H1 (cell line): ENCODE measurements at regions not wholly inside any gene's neighbourhood (a gene's known extent, or its start where the extent isn't known, plus 50 kb on each side); places are given as distances from the start of the nearest gene placed in this dataset.

Experiments used
- CTCF ChIA-PET: fragments of 300-600 bp; sonication (Branson Sonifier 250); formaldehyde crosslinking; loops from one replicate; lab custom pipeline; 2021; ENCODE audit not compliant: partially characterized antibody; lab: Charles Lee
- POLR2A ChIA-PET: fragments of 300-600 bp; sonication (Branson Sonifier 250); formaldehyde crosslinking; loops from one replicate; lab custom pipeline; 2021; ENCODE audit warnings: inconsistent platforms; ENCODE audit not compliant: partially characterized antibody; lab: Charles Lee
- DNase-seq, 2 experiments: peaks; one replicate each; pipeline versions ENCODE4 v3.0.0 to v3.0.0-alpha.2; 2010 to 2022; ENCODE audit warnings: low spot score in 2 of 2, low read depth in 1 of 2, mixed read lengths in 1 of 2
- FAIRE-seq: peaks from 2 replicates; lab custom pipeline; 2011; peaks lifted over from hg19 to GRCh38; lab: Jason Lieb, UNC
- H2AFZ ChIP-seq: 2 replicates; pipeline ENCODE4 v1.8.1; 2012; ENCODE audit warnings: low read length, inconsistent platforms
- H2AK5ac ChIP-seq: 2 replicates; pipeline ENCODE4 v1.6.1; 2013; ENCODE audit warnings: low read depth, low read length
- H2BK120ac ChIP-seq: replicated peaks from 2 replicates; pipeline ENCODE3; 2013; ENCODE audit warnings: low read depth, low read length, inconsistent platforms
- H2BK12ac ChIP-seq: 2 replicates; pipeline ENCODE4 v1.6.1; 2013; ENCODE audit warnings: low read depth, low read length
- H2BK15ac ChIP-seq: 2 replicates; pipeline ENCODE4 v1.6.1; 2013; ENCODE audit warnings: low read length
- H2BK20ac ChIP-seq: 2 replicates; pipeline ENCODE4 v1.6.1; 2013; ENCODE audit warnings: low read length
- H2BK5ac ChIP-seq: 2 replicates; pipeline ENCODE4 v1.6.1; 2013; ENCODE audit warnings: low read depth, low read length
- H3K14ac ChIP-seq: 2 replicates; pipeline ENCODE4 v1.6.1; 2013; ENCODE audit warnings: inconsistent platforms; ENCODE audit not compliant: insufficient read length
- H3K18ac ChIP-seq: 2 replicates; pipeline ENCODE4 v1.6.1; 2013; ENCODE audit warnings: low read length; ENCODE audit errors: extremely low read depth
- H3K23ac ChIP-seq: 2 replicates; pipeline ENCODE4 v1.6.1; 2013; ENCODE audit warnings: inconsistent platforms; ENCODE audit not compliant: insufficient read length
- H3K23me2 ChIP-seq: 2 replicates; pipeline ENCODE4 v1.6.1; 2013; ENCODE audit warnings: low read depth, low read length
- H3K27ac ChIP-seq: 2 replicates; pipeline ENCODE4 v1.6.1; 2011; ENCODE audit warnings: low read depth, low read length, inconsistent platforms
- H3K27me3 ChIP-seq, 4 experiments: replicated peaks in 1 of 4; 1 replicate in 1 of 4; 2 replicates in 3 of 4; pipeline versions ENCODE4 v1.6.1 to v1.8.1; 2011 to 2013; ENCODE audit warnings: low read length in 3 of 4, mild to moderate bottlenecking in 3 of 4, inconsistent platforms in 2 of 4, mixed read lengths in 2 of 4, moderate library complexity in 1 of 4; ENCODE audit not compliant: control insufficient read depth in 3 of 4, insufficient read depth in 3 of 4; ENCODE audit errors: extremely low read depth in 1 of 4
- H3K36me3 ChIP-seq, 4 experiments: 2 replicates each; pipeline versions ENCODE4 v1.6.1 to v1.8.1; 2011 to 2013; ENCODE audit warnings: mild to moderate bottlenecking in 4 of 4, low read length in 3 of 4, moderate library complexity in 2 of 4, control low read depth in 1 of 4, inconsistent platforms in 1 of 4; ENCODE audit not compliant: insufficient read depth in 4 of 4, control insufficient read depth in 2 of 4
- H3K4ac ChIP-seq: replicated peaks from 2 replicates; pipeline ENCODE3; 2013; ENCODE audit warnings: low read length, low read depth, mixed read lengths, inconsistent platforms; ENCODE audit not compliant: insufficient read length
- H3K4me1 ChIP-seq, 4 experiments: replicated peaks in 1 of 4; 1 replicate in 1 of 4; 2 replicates in 3 of 4; pipeline versions ENCODE4 v1.6.1 to v1.8.1; 2011 to 2013; ENCODE audit warnings: low read length in 3 of 4, inconsistent platforms in 2 of 4, mixed read lengths in 1 of 4; ENCODE audit not compliant: insufficient read depth in 4 of 4, control insufficient read depth in 3 of 4
- H3K4me2 ChIP-seq, 2 experiments: 2 replicates each; pipeline versions ENCODE4 v1.6.1 to v1.8.1; 2011 to 2013; ENCODE audit warnings: low read depth in 2 of 2, low read length in 2 of 2, control low read depth in 1 of 2, inconsistent platforms in 1 of 2, mild to moderate bottlenecking in 1 of 2; ENCODE audit not compliant: insufficient read depth in 1 of 2
- H3K4me3 ChIP-seq, 4 experiments: fragments of 200-600, 300-600 bp in 1 of 4; sonication (generic), shearing (Covaris generic), sonication (Bioruptor Twin) in 1 of 4; 2 replicates each; pipeline versions ENCODE4 v1.5.1 to v1.8.1; 2011 to 2016; ENCODE audit warnings: low read length in 4 of 4, low read depth in 3 of 4, control low read depth in 2 of 4, inconsistent platforms in 2 of 4, mild to moderate bottlenecking in 2 of 4, mixed read lengths in 1 of 4, moderate library complexity in 1 of 4; ENCODE audit not compliant: insufficient read depth in 2 of 4; ENCODE audit errors: extremely low read depth in 1 of 4
- H3K56ac ChIP-seq: replicated peaks from 2 replicates; pipeline ENCODE3; 2013; ENCODE audit warnings: low read depth, mild to moderate bottlenecking, mixed read lengths, low read length, inconsistent platforms; ENCODE audit not compliant: insufficient read length
- H3K79me1 ChIP-seq: 2 replicates; pipeline ENCODE4 v1.6.1; 2013; ENCODE audit warnings: low read depth, low read length, control low read depth
- H3K79me2 ChIP-seq, 2 experiments: 2 replicates each; pipeline versions ENCODE4 v1.6.1 to v1.8.1; 2012 to 2013; ENCODE audit warnings: low read length in 2 of 2, mild to moderate bottlenecking in 2 of 2, inconsistent platforms in 1 of 2; ENCODE audit not compliant: insufficient read depth in 2 of 2, control insufficient read depth in 1 of 2
- H3K9ac ChIP-seq, 4 experiments: replicated peaks in 1 of 4; 1 replicate in 1 of 4; 2 replicates in 3 of 4; pipeline versions ENCODE4 v1.6.1 to v1.8.1; 2011 to 2013; ENCODE audit warnings: low read depth in 3 of 4, low read length in 3 of 4, control low read depth in 2 of 4, mild to moderate bottlenecking in 2 of 4, moderate library complexity in 2 of 4, inconsistent platforms in 1 of 4; ENCODE audit errors: extremely low read depth in 1 of 4
- H3K9me3 ChIP-seq, 2 experiments: 2 replicates each; pipeline versions ENCODE4 v1.6.1 to v1.8.1; 2012 to 2013; ENCODE audit warnings: mild to moderate bottlenecking in 2 of 2, moderate library complexity in 2 of 2, control low read depth in 1 of 2, inconsistent platforms in 1 of 2, low read depth in 1 of 2, low read length in 1 of 2, mixed read lengths in 1 of 2; ENCODE audit not compliant: insufficient read depth in 2 of 2
- H4K20me1 ChIP-seq, 2 experiments: replicated peaks in 1 of 2; 2 replicates each; pipeline versions ENCODE3 to v1.8.1; 2011 to 2013; ENCODE audit warnings: inconsistent platforms in 2 of 2, low read length in 2 of 2, mild to moderate bottlenecking in 1 of 2; ENCODE audit not compliant: insufficient read depth in 2 of 2, control insufficient read depth in 1 of 2
- H4K5ac ChIP-seq: 2 replicates; pipeline ENCODE4 v1.6.1; 2013; ENCODE audit warnings: low read length, low read depth, mixed read lengths, inconsistent platforms; ENCODE audit not compliant: insufficient read length
- H4K8ac ChIP-seq: 2 replicates; pipeline ENCODE4 v1.8.0; 2013; ENCODE audit warnings: mild to moderate bottlenecking, moderate library complexity, low read length, inconsistent platforms; ENCODE audit not compliant: insufficient read depth; ENCODE audit errors: extremely low read depth
- H4K91ac ChIP-seq: replicated peaks from 2 replicates; pipeline ENCODE3; 2013; ENCODE audit warnings: low read length, mixed read lengths, inconsistent platforms; ENCODE audit not compliant: insufficient read length
- BACH1 ChIP-seq: IDR thresholded peaks from 2 replicates; pipeline ENCODE4 v1.6.1; 2012; ENCODE audit warnings: low read length, improper control_type of control experiment
- CBX5 ChIP-seq: fragments of 300-800, 300-1000 bp; sonication (generic); IDR thresholded peaks from 2 replicates; pipeline ENCODE4 v1.7.1; 2016; ENCODE audit warnings: antibody characterized with exemption, low read length, low read depth
- CBX8 ChIP-seq: fragments of 300-800, 300-1000 bp; sonication (generic); IDR thresholded peaks from 2 replicates; pipeline ENCODE4 v1.7.1; 2016; ENCODE audit warnings: low read depth, low read length, borderline replicate concordance
- CHD1 ChIP-seq: IDR thresholded peaks from 2 replicates; pipeline ENCODE4 v1.6.1; 2012; ENCODE audit warnings: low read depth, low read length, improper control_type of control experiment
- EP300 ChIP-seq, 2 experiments: IDR thresholded peaks; 1 replicate in 1 of 2; 2 replicates in 1 of 2; pipeline ENCODE4 v1.6.1; 2011 to 2012; ENCODE audit warnings: low read depth in 2 of 2, low read length in 2 of 2, mild to moderate bottlenecking in 2 of 2, borderline replicate concordance in 1 of 2, inconsistent platforms in 1 of 2, moderate library complexity in 1 of 2
- EZH2 ChIP-seq: fragments of 200-600 bp; sonication (generic); IDR thresholded peaks from 2 replicates; pipeline ENCODE4 v1.7.1; 2012; ENCODE audit warnings: low read depth, mild to moderate bottlenecking, moderate library complexity, low read length, inconsistent platforms; ENCODE audit not compliant: severe bottlenecking
- GTF2F1 ChIP-seq: IDR thresholded peaks from 2 replicates; pipeline ENCODE4 v1.6.1; 2012; ENCODE audit warnings: low read depth, low read length, improper control_type of control experiment, borderline replicate concordance
- KDM1A ChIP-seq: fragments of 200-600, 300-600 bp; sonication (generic); IDR thresholded peaks from 2 replicates; pipeline ENCODE4 v1.7.1; 2016; ENCODE audit warnings: mild to moderate bottlenecking, low read length, borderline replicate concordance
- KDM4A ChIP-seq: IDR thresholded peaks from one replicate; pipeline ENCODE4 v1.7.1; 2012; ENCODE audit warnings: low read depth, mild to moderate bottlenecking, moderate library complexity, low read length, inconsistent platforms; ENCODE audit not compliant: severe bottlenecking
- KDM5A ChIP-seq: fragments of 200-600 bp; IDR thresholded peaks from 2 replicates; pipeline ENCODE4 v1.7.1; 2012; ENCODE audit warnings: mild to moderate bottlenecking, low read length, inconsistent platforms, mixed read lengths
- NRF1 ChIP-seq: IDR thresholded peaks from 2 replicates; pipeline ENCODE4 v1.6.1; 2011; ENCODE audit warnings: mild to moderate bottlenecking, low read depth, low read length, improper control_type of control experiment
- PHF8 ChIP-seq: fragments of 200-600 bp; sonication (generic); conservative IDR thresholded peaks from 2 replicates; pipeline ENCODE4 v1.7.1; 2012; ENCODE audit warnings: low read depth, mild to moderate bottlenecking, inconsistent platforms, low read length, moderate library complexity
- RFX5 ChIP-seq: IDR thresholded peaks from 2 replicates; pipeline ENCODE4 v1.6.1; 2011; ENCODE audit warnings: low read depth, low read length, improper control_type of control experiment, borderline replicate concordance
- SP1 ChIP-seq: IDR thresholded peaks from 2 replicates; pipeline ENCODE4 v1.6.1; 2011; ENCODE audit warnings: low read depth, low read length
- TBP ChIP-seq: IDR thresholded peaks from 2 replicates; pipeline ENCODE4 v1.6.1; 2011; ENCODE audit warnings: low read depth, low read length, improper control_type of control experiment
- USF2 ChIP-seq: IDR thresholded peaks from 2 replicates; pipeline ENCODE4 v1.6.1; 2011; ENCODE audit warnings: low read length, improper control_type of control experiment

GRCh38 chr4:96955691-96956090 lies 1115.8 kb downstream of the PDHA2 start:
- DNase-seq (no peak), FAIRE-seq (no peak)
- Histone ChIP-seq H3K27ac (no peak overlapping the region), H3K36me3 (no peaks in the 10 kb centered on the region), H3K79me1 (no peaks in the 10 kb centered on the region), H2BK20ac (no peak overlapping the region), H2BK12ac (no peak overlapping the region), H3K27me3 (no peaks in the 10 kb centered on the region), H3K23me2 (no peaks in the 10 kb centered on the region), H3K4me3 (no peak overlapping the region), H3K4ac (no peak overlapping the region), H2BK120ac (no peak overlapping the region), H2BK15ac (no peak overlapping the region), H2AFZ (no peak overlapping the region), H3K4me2 (no peak overlapping the region), H4K91ac (no peak overlapping the region), H3K79me2 (no peaks in the 10 kb centered on the region), H3K56ac (no peak overlapping the region), H4K8ac (no peak overlapping the region), H3K23ac (no peak overlapping the region), H3K18ac (no peak overlapping the region), H2AK5ac (no peak overlapping the region), H3K14ac (no peak overlapping the region), H4K5ac (no peak overlapping the region), H4K20me1 (no peaks in the 10 kb centered on the region), H3K9me3 (no peaks in the 10 kb centered on the region), H3K9ac (no peak overlapping the region), H2BK5ac (no peak overlapping the region), H3K4me1 (no peaks in the 10 kb centered on the region)
- ChIA-PET POLR2A (no interaction called here), CTCF (no interaction called here)
- no peak for TF ChIP-seq USF2
- TF ChIP-seq RFX5 = no peak
- no peak for TF ChIP-seq CBX8
- TF ChIP-seq KDM4A = no peak
- no peak for TF ChIP-seq PHF8
- TF ChIP-seq KDM1A = no peak
- TF ChIP-seq CHD1 = no peak
- no peak for TF ChIP-seq GTF2F1
- no peak for TF ChIP-seq EP300 (IDR thresholded peaks at IDR 0.05; ENCODE audit: borderline replicate concordance in 1 of 2, low read depth in 2 of 2, low read length in 2 of 2)
- no peak for TF ChIP-seq CBX5
- TF ChIP-seq TBP = no peak
- TF ChIP-seq SP1 = no peak
- no peak for TF ChIP-seq KDM5A
- no peak for TF ChIP-seq BACH1
- TF ChIP-seq EZH2 = no peak
- no peak for TF ChIP-seq NRF1
